ENCODE measurements at regions not wholly inside any gene's neighbourhood (a gene's known extent, or its start where the extent isn't known, plus 50 kb on each side); places are given as distances from the start of the nearest gene placed in this dataset.
A peak's percentile ranks its signal among the peaks of the same experiment; 100 is the strongest.

DNA sequence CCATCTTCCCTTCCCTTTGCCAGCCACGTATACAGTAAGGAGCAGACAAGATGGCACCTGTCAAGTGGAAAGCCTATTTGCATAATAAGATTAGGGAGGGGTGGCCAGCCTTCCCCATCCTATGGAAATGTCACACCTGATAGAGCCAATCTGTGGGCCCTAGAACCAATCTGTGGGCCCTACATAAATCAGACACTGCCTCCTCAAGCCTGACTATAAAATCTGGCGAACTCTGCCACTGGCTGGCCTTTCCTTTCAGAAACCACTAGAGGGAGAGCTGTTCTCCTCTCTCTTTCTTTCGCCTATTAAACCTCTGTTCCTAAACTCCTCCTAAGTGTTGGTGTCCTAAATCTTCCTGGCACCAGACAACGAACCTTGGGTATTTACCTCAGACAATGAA lies 231.5 kb upstream of the KLHL1 start:
- TF ChIP-seq, protein P1, sequence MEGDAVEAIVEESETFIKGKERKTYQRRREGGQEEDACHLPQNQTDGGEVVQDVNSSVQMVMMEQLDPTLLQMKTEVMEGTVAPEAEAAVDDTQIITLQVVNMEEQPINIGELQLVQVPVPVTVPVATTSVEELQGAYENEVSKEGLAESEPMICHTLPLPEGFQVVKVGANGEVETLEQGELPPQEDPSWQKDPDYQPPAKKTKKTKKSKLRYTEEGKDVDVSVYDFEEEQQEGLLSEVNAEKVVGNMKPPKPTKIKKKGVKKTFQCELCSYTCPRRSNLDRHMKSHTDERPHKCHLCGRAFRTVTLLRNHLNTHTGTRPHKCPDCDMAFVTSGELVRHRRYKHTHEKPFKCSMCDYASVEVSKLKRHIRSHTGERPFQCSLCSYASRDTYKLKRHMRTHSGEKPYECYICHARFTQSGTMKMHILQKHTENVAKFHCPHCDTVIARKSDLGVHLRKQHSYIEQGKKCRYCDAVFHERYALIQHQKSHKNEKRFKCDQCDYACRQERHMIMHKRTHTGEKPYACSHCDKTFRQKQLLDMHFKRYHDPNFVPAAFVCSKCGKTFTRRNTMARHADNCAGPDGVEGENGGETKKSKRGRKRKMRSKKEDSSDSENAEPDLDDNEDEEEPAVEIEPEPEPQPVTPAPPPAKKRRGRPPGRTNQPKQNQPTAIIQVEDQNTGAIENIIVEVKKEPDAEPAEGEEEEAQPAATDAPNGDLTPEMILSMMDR (IDR thresholded peaks at IDR 0.05; ENCODE audit: low read depth, low read length) = peak; percentile 66
- TF ChIP-seq, protein P2, sequence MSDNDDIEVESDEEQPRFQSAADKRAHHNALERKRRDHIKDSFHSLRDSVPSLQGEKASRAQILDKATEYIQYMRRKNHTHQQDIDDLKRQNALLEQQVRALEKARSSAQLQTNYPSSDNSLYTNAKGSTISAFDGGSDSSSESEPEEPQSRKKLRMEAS (IDR thresholded peaks at IDR 0.05; ENCODE audit: low read depth, low read length) = no peak

All from NB4 (cell line).